ENCODE measurements at regions not wholly inside any gene's neighbourhood (a gene's known extent, or its start where the extent isn't known, plus 50 kb on each side); places are given as distances from the start of the nearest gene placed in this dataset.

- TF ChIP-seq ZNF263 (CRISPR knock-in tag; IDR thresholded peaks at IDR 0.05; ENCODE audit: borderline replicate concordance) (no peak), MNT (conservative IDR thresholded peaks at IDR 0.05) (no peak)
Measured at GRCh38 chr9:18190671-18191374, 283.1 kb upstream of the ADAMTSL1 start.

Data from K562 (cell line).